H1 (cell line): ENCODE measurements at regions not wholly inside any gene's neighbourhood (a gene's known extent, or its start where the extent isn't known, plus 50 kb on each side); places are given as distances from the start of the nearest gene placed in this dataset.

Experiments
- CTCF ChIA-PET: fragments of 300-600 bp; sonication (Branson Sonifier 250); formaldehyde crosslinking; loops from one replicate; lab custom pipeline; 2021; ENCODE audit not compliant: partially characterized antibody; lab: Charles Lee
- POLR2A ChIA-PET: fragments of 300-600 bp; sonication (Branson Sonifier 250); formaldehyde crosslinking; loops from one replicate; lab custom pipeline; 2021; ENCODE audit warnings: inconsistent platforms; ENCODE audit not compliant: partially characterized antibody; lab: Charles Lee
- DNase-seq, 2 experiments: peaks; one replicate each; pipeline versions ENCODE4 v3.0.0 to v3.0.0-alpha.2; 2010 to 2022; ENCODE audit warnings: low spot score in 2 of 2, low read depth in 1 of 2, mixed read lengths in 1 of 2
- FAIRE-seq: peaks from 2 replicates; lab custom pipeline; 2011; peaks lifted over from hg19 to GRCh38; lab: Jason Lieb, UNC
- H2AFZ ChIP-seq: 2 replicates; pipeline ENCODE4 v1.8.1; 2012; ENCODE audit warnings: low read length, inconsistent platforms
- H2AK5ac ChIP-seq: 2 replicates; pipeline ENCODE4 v1.6.1; 2013; ENCODE audit warnings: low read depth, low read length
- H2BK120ac ChIP-seq: replicated peaks from 2 replicates; pipeline ENCODE3; 2013; ENCODE audit warnings: low read depth, low read length, inconsistent platforms
- H2BK12ac ChIP-seq: 2 replicates; pipeline ENCODE4 v1.6.1; 2013; ENCODE audit warnings: low read depth, low read length
- H2BK15ac ChIP-seq: 2 replicates; pipeline ENCODE4 v1.6.1; 2013; ENCODE audit warnings: low read length
- H2BK20ac ChIP-seq: 2 replicates; pipeline ENCODE4 v1.6.1; 2013; ENCODE audit warnings: low read length
- H2BK5ac ChIP-seq: 2 replicates; pipeline ENCODE4 v1.6.1; 2013; ENCODE audit warnings: low read depth, low read length
- H3K14ac ChIP-seq: 2 replicates; pipeline ENCODE4 v1.6.1; 2013; ENCODE audit warnings: inconsistent platforms; ENCODE audit not compliant: insufficient read length
- H3K18ac ChIP-seq: 2 replicates; pipeline ENCODE4 v1.6.1; 2013; ENCODE audit warnings: low read length; ENCODE audit errors: extremely low read depth
- H3K23ac ChIP-seq: 2 replicates; pipeline ENCODE4 v1.6.1; 2013; ENCODE audit warnings: inconsistent platforms; ENCODE audit not compliant: insufficient read length
- H3K23me2 ChIP-seq: 2 replicates; pipeline ENCODE4 v1.6.1; 2013; ENCODE audit warnings: low read depth, low read length
- H3K27ac ChIP-seq: 2 replicates; pipeline ENCODE4 v1.6.1; 2011; ENCODE audit warnings: low read depth, low read length, inconsistent platforms
- H3K27me3 ChIP-seq, 4 experiments: replicated peaks in 1 of 4; 1 replicate in 1 of 4; 2 replicates in 3 of 4; pipeline versions ENCODE4 v1.6.1 to v1.8.1; 2011 to 2013; ENCODE audit warnings: low read length in 3 of 4, mild to moderate bottlenecking in 3 of 4, inconsistent platforms in 2 of 4, mixed read lengths in 2 of 4, moderate library complexity in 1 of 4; ENCODE audit not compliant: control insufficient read depth in 3 of 4, insufficient read depth in 3 of 4; ENCODE audit errors: extremely low read depth in 1 of 4
- H3K36me3 ChIP-seq, 4 experiments: 2 replicates each; pipeline versions ENCODE4 v1.6.1 to v1.8.1; 2011 to 2013; ENCODE audit warnings: mild to moderate bottlenecking in 4 of 4, low read length in 3 of 4, moderate library complexity in 2 of 4, control low read depth in 1 of 4, inconsistent platforms in 1 of 4; ENCODE audit not compliant: insufficient read depth in 4 of 4, control insufficient read depth in 2 of 4
- H3K4ac ChIP-seq: replicated peaks from 2 replicates; pipeline ENCODE3; 2013; ENCODE audit warnings: low read length, low read depth, mixed read lengths, inconsistent platforms; ENCODE audit not compliant: insufficient read length
- H3K4me1 ChIP-seq, 4 experiments: replicated peaks in 1 of 4; 1 replicate in 1 of 4; 2 replicates in 3 of 4; pipeline versions ENCODE4 v1.6.1 to v1.8.1; 2011 to 2013; ENCODE audit warnings: low read length in 3 of 4, inconsistent platforms in 2 of 4, mixed read lengths in 1 of 4; ENCODE audit not compliant: insufficient read depth in 4 of 4, control insufficient read depth in 3 of 4
- H3K4me2 ChIP-seq, 2 experiments: 2 replicates each; pipeline versions ENCODE4 v1.6.1 to v1.8.1; 2011 to 2013; ENCODE audit warnings: low read depth in 2 of 2, low read length in 2 of 2, control low read depth in 1 of 2, inconsistent platforms in 1 of 2, mild to moderate bottlenecking in 1 of 2; ENCODE audit not compliant: insufficient read depth in 1 of 2
- H3K4me3 ChIP-seq, 4 experiments: fragments of 200-600, 300-600 bp in 1 of 4; sonication (generic), shearing (Covaris generic), sonication (Bioruptor Twin) in 1 of 4; 2 replicates each; pipeline versions ENCODE4 v1.5.1 to v1.8.1; 2011 to 2016; ENCODE audit warnings: low read length in 4 of 4, low read depth in 3 of 4, control low read depth in 2 of 4, inconsistent platforms in 2 of 4, mild to moderate bottlenecking in 2 of 4, mixed read lengths in 1 of 4, moderate library complexity in 1 of 4; ENCODE audit not compliant: insufficient read depth in 2 of 4; ENCODE audit errors: extremely low read depth in 1 of 4
- H3K56ac ChIP-seq: replicated peaks from 2 replicates; pipeline ENCODE3; 2013; ENCODE audit warnings: low read depth, mild to moderate bottlenecking, mixed read lengths, low read length, inconsistent platforms; ENCODE audit not compliant: insufficient read length
- H3K79me1 ChIP-seq: 2 replicates; pipeline ENCODE4 v1.6.1; 2013; ENCODE audit warnings: low read depth, low read length, control low read depth
- H3K79me2 ChIP-seq, 2 experiments: 2 replicates each; pipeline versions ENCODE4 v1.6.1 to v1.8.1; 2012 to 2013; ENCODE audit warnings: low read length in 2 of 2, mild to moderate bottlenecking in 2 of 2, inconsistent platforms in 1 of 2; ENCODE audit not compliant: insufficient read depth in 2 of 2, control insufficient read depth in 1 of 2
- H3K9ac ChIP-seq, 4 experiments: replicated peaks in 1 of 4; 1 replicate in 1 of 4; 2 replicates in 3 of 4; pipeline versions ENCODE4 v1.6.1 to v1.8.1; 2011 to 2013; ENCODE audit warnings: low read depth in 3 of 4, low read length in 3 of 4, control low read depth in 2 of 4, mild to moderate bottlenecking in 2 of 4, moderate library complexity in 2 of 4, inconsistent platforms in 1 of 4; ENCODE audit errors: extremely low read depth in 1 of 4
- H3K9me3 ChIP-seq, 2 experiments: 2 replicates each; pipeline versions ENCODE4 v1.6.1 to v1.8.1; 2012 to 2013; ENCODE audit warnings: mild to moderate bottlenecking in 2 of 2, moderate library complexity in 2 of 2, control low read depth in 1 of 2, inconsistent platforms in 1 of 2, low read depth in 1 of 2, low read length in 1 of 2, mixed read lengths in 1 of 2; ENCODE audit not compliant: insufficient read depth in 2 of 2
- H4K20me1 ChIP-seq, 2 experiments: replicated peaks in 1 of 2; 2 replicates each; pipeline versions ENCODE3 to v1.8.1; 2011 to 2013; ENCODE audit warnings: inconsistent platforms in 2 of 2, low read length in 2 of 2, mild to moderate bottlenecking in 1 of 2; ENCODE audit not compliant: insufficient read depth in 2 of 2, control insufficient read depth in 1 of 2
- H4K5ac ChIP-seq: 2 replicates; pipeline ENCODE4 v1.6.1; 2013; ENCODE audit warnings: low read length, low read depth, mixed read lengths, inconsistent platforms; ENCODE audit not compliant: insufficient read length
- H4K8ac ChIP-seq: 2 replicates; pipeline ENCODE4 v1.8.0; 2013; ENCODE audit warnings: mild to moderate bottlenecking, moderate library complexity, low read length, inconsistent platforms; ENCODE audit not compliant: insufficient read depth; ENCODE audit errors: extremely low read depth
- H4K91ac ChIP-seq: replicated peaks from 2 replicates; pipeline ENCODE3; 2013; ENCODE audit warnings: low read length, mixed read lengths, inconsistent platforms; ENCODE audit not compliant: insufficient read length
- CHD1 ChIP-seq: IDR thresholded peaks from 2 replicates; pipeline ENCODE4 v1.6.1; 2012; ENCODE audit warnings: low read depth, low read length, improper control_type of control experiment
- CTBP2 ChIP-seq: IDR thresholded peaks from 2 replicates; pipeline ENCODE4 v1.7.0; 2011; ENCODE audit warnings: borderline replicate concordance, mild to moderate bottlenecking, moderate library complexity, mixed read lengths, low read length; ENCODE audit not compliant: insufficient read depth, insufficient read length
- GABPA ChIP-seq: IDR thresholded peaks from 2 replicates; pipeline ENCODE4 v1.6.1; 2011; ENCODE audit warnings: mild to moderate bottlenecking, low read length, moderate library complexity, borderline replicate concordance; ENCODE audit not compliant: insufficient read depth
- JUN ChIP-seq: IDR thresholded peaks from 2 replicates; pipeline ENCODE4 v1.6.1; 2011; ENCODE audit warnings: low read depth, mild to moderate bottlenecking, improper control_type of control experiment, low read length
- KDM4A ChIP-seq: IDR thresholded peaks from one replicate; pipeline ENCODE4 v1.7.1; 2012; ENCODE audit warnings: low read depth, mild to moderate bottlenecking, moderate library complexity, low read length, inconsistent platforms; ENCODE audit not compliant: severe bottlenecking
- NRF1 ChIP-seq: IDR thresholded peaks from 2 replicates; pipeline ENCODE4 v1.6.1; 2011; ENCODE audit warnings: mild to moderate bottlenecking, low read depth, low read length, improper control_type of control experiment
- PHF8 ChIP-seq: fragments of 200-600 bp; sonication (generic); conservative IDR thresholded peaks from 2 replicates; pipeline ENCODE4 v1.7.1; 2012; ENCODE audit warnings: low read depth, mild to moderate bottlenecking, inconsistent platforms, low read length, moderate library complexity
- POLR2AphosphoS5 ChIP-seq: IDR thresholded peaks from 2 replicates; pipeline ENCODE4 v1.6.1; 2011; ENCODE audit warnings: low read depth, low read length
- SIN3A ChIP-seq, 2 experiments: IDR thresholded peaks in 1 of 2; conservative IDR thresholded peaks in 1 of 2; 2 replicates each; pipeline ENCODE4 v1.6.1; 2011 to 2012; ENCODE audit warnings: low read length in 2 of 2, improper control_type of control experiment in 1 of 2, low read depth in 1 of 2, mild to moderate bottlenecking in 1 of 2
- SIX5 ChIP-seq: IDR thresholded peaks from 2 replicates; pipeline ENCODE4 v1.6.1; 2011; ENCODE audit warnings: mild to moderate bottlenecking, low read depth, low read length
- SP1 ChIP-seq: IDR thresholded peaks from 2 replicates; pipeline ENCODE4 v1.6.1; 2011; ENCODE audit warnings: low read depth, low read length
- SP2 ChIP-seq: IDR thresholded peaks from 2 replicates; pipeline ENCODE4 v1.6.1; 2012; ENCODE audit warnings: mild to moderate bottlenecking, low read length, inconsistent platforms
- SUZ12 ChIP-seq: fragments of 200-600 bp; sonication (generic); IDR thresholded peaks from 2 replicates; pipeline ENCODE4 v1.6.1; 2012; ENCODE audit warnings: mild to moderate bottlenecking, inconsistent platforms, low read length, moderate library complexity, mixed read lengths
- TAF1 ChIP-seq: IDR thresholded peaks from 2 replicates; pipeline ENCODE4 v1.6.1; 2011; ENCODE audit warnings: mild to moderate bottlenecking, low read depth, low read length
- TAF7 ChIP-seq: optimal IDR thresholded peaks from 2 replicates; pipeline ENCODE3; 2011; ENCODE audit warnings: low read depth, mild to moderate bottlenecking, inconsistent platforms, low read length, moderate library complexity, borderline replicate concordance
- TCF12 ChIP-seq: IDR thresholded peaks from 2 replicates; pipeline ENCODE4 v1.6.1; 2011; ENCODE audit warnings: low read depth, mild to moderate bottlenecking, low read length
- WGBS, 2 experiments: shearing (Covaris generic) in 1 of 2; methylation state at CpG; one replicate each; pipeline versions ENCODE4 v1.1.6 to v1.1.7; 2013 to 2015; ENCODE audit warnings: low lambda C conversion rate in 2 of 2, mixed read lengths in 2 of 2, inconsistent platforms in 1 of 2, low coverage in 1 of 2, missing lambda C conversion rate in 1 of 2; ENCODE audit not compliant: insufficient replicate concordance in 2 of 2, insufficient coverage in 1 of 2, insufficient read length in 1 of 2; ENCODE audit errors: extremely low coverage in 1 of 2, missing lambda C conversion rate in 1 of 2; 5-methylcytosine and 5-hydroxymethylcytosine counted together

GRCh38 chr4:130432289-130432688, 1336.3 kb downstream of the C4orf33 start:
- Histone ChIP-seq H3K23me2 (no peaks in the 10 kb centered on the region), H2BK120ac (no peak overlapping the region), H3K18ac (no peak overlapping the region), H3K4ac (no peak overlapping the region), H3K79me2 (no peaks in the 10 kb centered on the region), H3K4me3 (no peak overlapping the region), H3K36me3 (no peaks in the 10 kb centered on the region), H2BK12ac (no peak overlapping the region), H3K56ac (no peak overlapping the region), H3K79me1 (no peaks in the 10 kb centered on the region), H2AFZ (no peak overlapping the region), H2BK15ac (no peak overlapping the region), H3K4me2 (no peak overlapping the region), H3K14ac (no peak overlapping the region), H4K20me1 (no peaks in the 10 kb centered on the region), H3K9me3 (no peaks in the 10 kb centered on the region; a peak in 1 of 4 replicates), H3K9ac (no peak overlapping the region), H3K27me3 (no peaks in the 10 kb centered on the region), H3K23ac (no peak overlapping the region), H4K8ac (no peak overlapping the region), H4K91ac (no peak overlapping the region), H2BK20ac (no peak overlapping the region), H2AK5ac (no peak overlapping the region), H3K27ac (no peak overlapping the region), H2BK5ac (no peak overlapping the region), H4K5ac (no peak overlapping the region), H3K4me1 (no peaks in the 10 kb centered on the region)
- POLR2A ChIA-PET, result no interaction called here
- no peak for FAIRE-seq
- DNase-seq, result no peak
- CTCF ChIA-PET, result no interaction called here
- 95% methylated on average over 5 of the region's 5 CpGs; no CpG with 5 or more reads in 1 of the 2 experiments for WGBS, 2 experiments
- TF ChIP-seq SIX5 (no peak), PHF8 (no peak), CHD1 (no peak), JUN (no peak), GABPA (no peak), TAF1 (no peak), NRF1 (no peak), KDM4A (no peak), CTBP2 (no peak), TCF12 (no peak), POLR2AphosphoS5 (no peak), SUZ12 (no peak), SIN3A (conservative IDR thresholded peaks at IDR 0.05 in 1 of 2, IDR thresholded peaks at IDR 0.05 in 1 of 2; ENCODE audit: low read depth in 1 of 2, low read length in 2 of 2) (no peak), TAF7 (no peak), SP1 (no peak), SP2 (no peak)
